GM18498 (cell line): ENCODE measurements at regions not wholly inside any gene's neighbourhood (a gene's known extent, or its start where the extent isn't known, plus 50 kb on each side); places are given as distances from the start of the nearest gene placed in this dataset.
"Not testable (repeated sequence)": the region's sequence is repeated elsewhere in the genome, so short reads cannot be mapped to it uniquely, and the experiment has no call there.

Experiments
- ATAC-seq: cut with Tn5 transposase; IDR thresholded peaks from one replicate; pipeline ENCODE4 v1.9.1; 2021; ENCODE audit warnings: mild to moderate bottlenecking, moderate library complexity; ENCODE audit not compliant: unreplicated experiment

- ATAC-seq, result no peak
Observed at GRCh38 chr2:60358476-60358875, 195.0 kb downstream of the BCL11A start.

- ATAC-seq, result no peak
Observed at GRCh38 chr2:60357996-60358395, 195.5 kb downstream of the BCL11A start.

GRCh38 chr2:60356346-60356745 is 197.1 kb downstream of the BCL11A start:
- ATAC-seq, result no peak

- no peak for ATAC-seq
Observed at GRCh38 chr2:60355849-60356261, 197.6 kb downstream of the BCL11A start.

- ATAC-seq, result no peak
Observed at GRCh38 chr2:60354713-60355112, 198.7 kb downstream of the BCL11A start.

- ATAC-seq, result peak; percentile 52
Observed at GRCh38 chr2:60353863-60354262, 199.6 kb downstream of the BCL11A start.

- peak; percentile 18 for ATAC-seq
Observed at GRCh38 chr2:60353406-60353800, 200.1 kb downstream of the BCL11A start.

GRCh38 chr2:60352491-60353405 is 200.7 kb downstream of the BCL11A start:
- peak; percentile 17 for ATAC-seq

GRCh38 chr2:60351802-60352201 is 201.7 kb downstream of the BCL11A start:
- ATAC-seq, result no peak

GRCh38 chr2:60351321-60351720 is 202.1 kb downstream of the BCL11A start:
- no peak for ATAC-seq

- no peak for ATAC-seq
Observed at GRCh38 chr2:60350791-60351190, 202.7 kb downstream of the BCL11A start.

- ATAC-seq, result no peak
Observed at GRCh38 chr2:60347781-60348180, 205.7 kb downstream of the BCL11A start.

GRCh38 chr2:60342491-60342890 is 211.0 kb downstream of the BCL11A start:
- ATAC-seq, result not testable (repeated sequence)

- ATAC-seq, result no peak
Observed at GRCh38 chr2:60341151-60341550, 212.3 kb downstream of the BCL11A start.

- no peak for ATAC-seq
Observed at GRCh38 chr2:60339286-60339685, 214.2 kb downstream of the BCL11A start.

GRCh38 chr2:60337142-60337497 is 216.3 kb downstream of the BCL11A start:
- ATAC-seq, result no peak

GRCh38 chr2:60336442-60337141 is 216.9 kb downstream of the BCL11A start:
- peak; percentile 58 for ATAC-seq

GRCh38 chr2:60335533-60336237 is 217.8 kb downstream of the BCL11A start:
- no peak for ATAC-seq

- ATAC-seq, result no peak
Observed at GRCh38 chr2:60334610-60335009, 218.8 kb downstream of the BCL11A start.

- no peak for ATAC-seq
Observed at GRCh38 chr2:60333264-60333663, 220.2 kb downstream of the BCL11A start.

GRCh38 chr2:60331115-60331809 is 222.2 kb downstream of the BCL11A start:
- ATAC-seq, result no peak
